PC-9 (cell line): ENCODE measurements at regions not wholly inside any gene's neighbourhood (a gene's known extent, or its start where the extent isn't known, plus 50 kb on each side); places are given as distances from the start of the nearest gene placed in this dataset.

Source experiments
- BruUV-seq: library from RNA; stranded (reverse); fragments of 400-500 nt; replicated peaks from 2 replicates; lab custom pipeline; 2021; lab: Mats Ljungman, UMichigan
- CTCF ChIA-PET: fragments of 300-600 bp; sonication (Branson Sonifier 250); formaldehyde crosslinking; loops from one replicate; lab custom pipeline; 2022; ENCODE audit warnings: antibody characterized with exemption; lab: Charles Lee
- POLR2A ChIA-PET: fragments of 300-600 bp; sonication (Branson Sonifier 250); formaldehyde crosslinking; loops from one replicate; lab custom pipeline; 2022; ENCODE audit warnings: antibody characterized with exemption; ENCODE audit not compliant: unreplicated experiment; lab: Charles Lee
- DNase-seq, 2 experiments: peaks; one replicate each; pipeline versions ENCODE4 v3.0.0 to v3.0.0-alpha.2; 2015 to 2022; ENCODE audit warnings: mixed read lengths in 1 of 2
- H2AFZ ChIP-seq: fragments of 200-600 bp; sonication (generic); 2 replicates; pipeline ENCODE4 v1.8.1; 2017; ENCODE audit warnings: antibody characterized with exemption
- H3F3A ChIP-seq: fragments of 200-600 bp; sonication (generic); 2 replicates; pipeline ENCODE4 v1.8.1; 2017; ENCODE audit warnings: antibody characterized with exemption, mild to moderate bottlenecking, low read depth; ENCODE audit not compliant: insufficient read depth
- H3K27ac ChIP-seq: fragments of 200-600 bp; sonication (generic); 2 replicates; pipeline ENCODE4 v1.6.1; 2016; ENCODE audit warnings: mixed run types
- H3K27me3 ChIP-seq: fragments of 200-600 bp; sonication (generic); 2 replicates; pipeline ENCODE4 v1.6.1; 2016; ENCODE audit warnings: low read depth, mixed run types; ENCODE audit not compliant: insufficient read depth
- H3K36me3 ChIP-seq: fragments of 200-600 bp; sonication (generic); 2 replicates; pipeline ENCODE4 v1.6.1; 2016; ENCODE audit warnings: low read depth, mixed run types
- H3K4me1 ChIP-seq: fragments of 200-600 bp; sonication (generic); replicated peaks from 2 replicates; pipeline ENCODE4 v1.6.1; 2016; ENCODE audit warnings: mixed run types; ENCODE audit not compliant: insufficient read depth
- H3K4me2 ChIP-seq: fragments of 200-600 bp; sonication (generic); 2 replicates; pipeline ENCODE4 v1.6.1; 2017; ENCODE audit warnings: mixed run types
- H3K4me3 ChIP-seq: fragments of 200-600 bp; sonication (generic); 2 replicates; pipeline ENCODE4 v1.6.1; 2016; ENCODE audit warnings: mixed run types
- H3K79me2 ChIP-seq: fragments of 200-600 bp; sonication (generic); 2 replicates; pipeline ENCODE4 v1.6.1; 2017; ENCODE audit warnings: low read depth, mixed run types
- H3K9me2 ChIP-seq: fragments of 200-600 bp; sonication (generic); 2 replicates; pipeline ENCODE4 v1.8.1; 2017; ENCODE audit warnings: mild to moderate bottlenecking; ENCODE audit not compliant: insufficient read depth
- H3K9me3 ChIP-seq: fragments of 200-600 bp; sonication (generic); 2 replicates; pipeline ENCODE4 v1.8.1; 2016; ENCODE audit warnings: low read depth; ENCODE audit not compliant: insufficient read depth
- H4K20me1 ChIP-seq: fragments of 200-600 bp; sonication (generic); 2 replicates; pipeline ENCODE4 v1.8.1; 2017; ENCODE audit not compliant: insufficient read depth
- EZH2 ChIP-seq: fragments of 200-600 bp; sonication (generic); IDR thresholded peaks from 2 replicates; pipeline ENCODE4 v1.8.0; 2017; ENCODE audit warnings: antibody characterized with exemption, low read depth
- intact Hi-C: fragments of 100-400 bp; cut with micrococcal nuclease; formaldehyde crosslinking; loops from one replicate; pipeline ENCODE4 v1.10.0; 2022; ENCODE audit not compliant: unreplicated experiment
- TF ChIP-seq, protein P1 (sequence below): fragments of 200-600 bp; sonication (generic); conservative IDR thresholded peaks from 2 replicates; pipeline ENCODE4 v1.6.1; 2017; ENCODE audit warnings: mixed run types, antibody characterized with exemption, mild to moderate bottlenecking, moderate library complexity

DNA sequence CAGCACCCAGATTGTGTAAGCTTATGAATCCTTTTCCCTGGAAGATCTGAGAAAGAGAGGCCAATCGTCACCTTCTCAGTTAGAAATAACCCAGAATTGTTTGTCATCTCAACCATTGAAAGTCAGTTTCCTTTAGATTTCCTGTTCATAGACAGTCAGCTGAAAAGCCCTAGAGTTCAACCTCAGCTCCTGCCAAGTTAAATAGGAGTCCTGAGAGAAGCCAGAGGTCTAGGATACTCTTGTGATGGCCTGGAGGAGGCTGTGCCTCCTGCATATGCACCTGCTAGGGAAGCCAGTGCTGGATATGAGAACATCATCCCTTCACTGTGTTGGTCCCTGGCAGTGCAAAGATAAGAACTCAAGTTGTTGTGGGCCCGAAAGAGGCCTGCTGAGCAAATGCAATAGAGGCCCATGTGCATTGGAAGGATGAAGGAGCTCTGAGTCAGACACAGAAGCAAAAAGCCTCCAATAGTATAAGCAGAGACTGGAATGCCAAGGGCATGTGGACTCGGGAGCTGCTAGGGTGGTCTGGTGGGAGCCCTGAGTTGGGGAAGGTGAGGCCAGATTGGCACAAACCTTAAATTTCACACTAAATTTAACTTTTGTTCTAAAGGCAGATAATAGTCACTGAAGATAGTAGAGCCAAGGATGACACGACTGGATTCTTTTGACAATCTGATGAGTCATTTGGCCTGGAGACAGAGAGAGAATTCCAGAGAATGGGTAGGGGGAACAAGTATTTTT lies 520.9 kb upstream of the CDH5 start:
- Histone ChIP-seq H3K9me2 (no peaks in the 10 kb centered on the region), H3K27me3 (peaks cover 13% of the 10 kb centered on the region), H3K27ac (no peak overlapping the region), H2AFZ (no peak overlapping the region), H4K20me1 (no peaks in the 10 kb centered on the region), H3K4me3 (no peak overlapping the region), H3K4me1 (no peaks in the 10 kb centered on the region), H3K79me2 (no peaks in the 10 kb centered on the region), H3K4me2 (no peak overlapping the region), H3F3A (no peaks in the 10 kb centered on the region), H3K9me3 (no peaks in the 10 kb centered on the region), H3K36me3 (no peaks in the 10 kb centered on the region)
- TF ChIP-seq EZH2, result no peak
- TF ChIP-seq, protein P1, sequence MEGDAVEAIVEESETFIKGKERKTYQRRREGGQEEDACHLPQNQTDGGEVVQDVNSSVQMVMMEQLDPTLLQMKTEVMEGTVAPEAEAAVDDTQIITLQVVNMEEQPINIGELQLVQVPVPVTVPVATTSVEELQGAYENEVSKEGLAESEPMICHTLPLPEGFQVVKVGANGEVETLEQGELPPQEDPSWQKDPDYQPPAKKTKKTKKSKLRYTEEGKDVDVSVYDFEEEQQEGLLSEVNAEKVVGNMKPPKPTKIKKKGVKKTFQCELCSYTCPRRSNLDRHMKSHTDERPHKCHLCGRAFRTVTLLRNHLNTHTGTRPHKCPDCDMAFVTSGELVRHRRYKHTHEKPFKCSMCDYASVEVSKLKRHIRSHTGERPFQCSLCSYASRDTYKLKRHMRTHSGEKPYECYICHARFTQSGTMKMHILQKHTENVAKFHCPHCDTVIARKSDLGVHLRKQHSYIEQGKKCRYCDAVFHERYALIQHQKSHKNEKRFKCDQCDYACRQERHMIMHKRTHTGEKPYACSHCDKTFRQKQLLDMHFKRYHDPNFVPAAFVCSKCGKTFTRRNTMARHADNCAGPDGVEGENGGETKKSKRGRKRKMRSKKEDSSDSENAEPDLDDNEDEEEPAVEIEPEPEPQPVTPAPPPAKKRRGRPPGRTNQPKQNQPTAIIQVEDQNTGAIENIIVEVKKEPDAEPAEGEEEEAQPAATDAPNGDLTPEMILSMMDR, result no peak
- intact Hi-C loops, result no loop called here
- POLR2A ChIA-PET, result no interaction called here
- no peak for DNase-seq
- BruUV-seq, result no TSS peak
- CTCF ChIA-PET, result no interaction called here

DNA sequence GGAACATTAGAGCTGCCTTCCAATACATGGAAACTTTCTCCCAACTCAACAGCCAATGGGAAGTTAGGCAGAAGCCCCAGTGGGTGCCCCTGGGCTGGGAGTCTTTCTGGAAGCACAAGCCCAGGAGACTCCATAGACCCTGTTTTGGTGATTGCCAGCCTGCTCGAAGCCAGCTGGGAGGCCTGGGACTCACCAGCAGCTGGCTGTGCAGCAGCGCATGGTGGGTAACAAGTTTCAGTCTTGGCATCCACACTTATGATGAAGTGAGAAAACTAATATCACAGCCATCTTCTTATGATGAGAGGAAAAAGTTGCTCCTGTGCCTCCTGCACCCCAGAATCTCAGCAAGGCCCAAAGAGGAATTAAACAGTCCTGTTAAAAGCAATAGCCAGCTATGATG lies 522.5 kb upstream of the CDH5 start:
- intact Hi-C loops, result no loop called here
- Histone ChIP-seq H3F3A (no peaks in the 10 kb centered on the region), H3K36me3 (no peaks in the 10 kb centered on the region), H3K4me1 (no peaks in the 10 kb centered on the region), H3K9me2 (no peaks in the 10 kb centered on the region), H3K9me3 (no peaks in the 10 kb centered on the region), H3K4me2 (no peak overlapping the region), H3K79me2 (no peaks in the 10 kb centered on the region), H3K27ac (no peak overlapping the region), H2AFZ (no peak overlapping the region), H4K20me1 (no peaks in the 10 kb centered on the region), H3K27me3 (peaks cover 23% of the 10 kb centered on the region), H3K4me3 (no peak overlapping the region)
- POLR2A ChIA-PET, result no interaction called here
- BruUV-seq, result no TSS peak
- no peak for TF ChIP-seq EZH2
- TF ChIP-seq, protein P1, result no peak
- no peak for DNase-seq
- CTCF ChIA-PET, result no interaction called here

GRCh38 chr16:65842067-65842466 lies 524.4 kb upstream of the CDH5 start:
- TF ChIP-seq, protein P1, result no peak
- TF ChIP-seq EZH2, result no peak
- ChIA-PET CTCF (no interaction called here), POLR2A (no interaction called here)
- Histone ChIP-seq H3K27me3 (peaks cover 15% of the 10 kb centered on the region), H3K36me3 (no peaks in the 10 kb centered on the region), H3F3A (no peaks in the 10 kb centered on the region), H3K79me2 (no peaks in the 10 kb centered on the region), H3K4me3 (no peak overlapping the region), H3K4me1 (no peaks in the 10 kb centered on the region), H3K4me2 (no peak overlapping the region), H3K27ac (no peak overlapping the region), H4K20me1 (no peaks in the 10 kb centered on the region), H2AFZ (no peak overlapping the region), H3K9me2 (no peaks in the 10 kb centered on the region), H3K9me3 (no peaks in the 10 kb centered on the region)
- DNase-seq, result no peak
- intact Hi-C loops, result no loop called here
- BruUV-seq, result no TSS peak
